Loucy (cell line): ENCODE measurements at regions not wholly inside any gene's neighbourhood (a gene's known extent, or its start where the extent isn't known, plus 50 kb on each side); places are given as distances from the start of the nearest gene placed in this dataset.

ENCODE experiments used
- H2AFZ ChIP-seq: fragments of 200-600 bp; sonication (generic); 2 replicates; pipeline ENCODE4 v1.6.0; 2016; ENCODE audit warnings: antibody characterized with exemption, mild to moderate bottlenecking, low read length, moderate library complexity
- H3F3A ChIP-seq: fragments of 200-600 bp; 2 replicates; pipeline ENCODE4 v1.6.0; 2016; ENCODE audit warnings: antibody characterized with exemption, low read depth, mild to moderate bottlenecking
- H3K27me3 ChIP-seq: fragments of 200-600 bp; sonication (generic); 2 replicates; pipeline ENCODE4 v1.6.1; 2014; ENCODE audit warnings: low read length, mild to moderate bottlenecking; ENCODE audit not compliant: insufficient read depth, poor library complexity, severe bottlenecking
- H3K36me3 ChIP-seq: fragments of 200-600 bp; sonication (generic); 2 replicates; pipeline ENCODE4 v1.6.1; 2016; ENCODE audit warnings: low read length; ENCODE audit not compliant: insufficient read depth
- H3K4me1 ChIP-seq: fragments of 200-600 bp; sonication (generic); 2 replicates; pipeline ENCODE4 v1.5.1; 2014; ENCODE audit warnings: low read length, mild to moderate bottlenecking; ENCODE audit not compliant: insufficient read depth, poor library complexity, severe bottlenecking
- H3K4me2 ChIP-seq: fragments of 200-600 bp; sonication (generic); 2 replicates; pipeline ENCODE4 v1.6.0; 2014; ENCODE audit warnings: antibody characterized with exemption, low read length, low read depth, mild to moderate bottlenecking; ENCODE audit not compliant: poor library complexity, severe bottlenecking
- H3K4me3 ChIP-seq: fragments of 200-600 bp; sonication (generic); 2 replicates; pipeline ENCODE4 v1.5.1; 2014; ENCODE audit warnings: low read length, mild to moderate bottlenecking, mixed read lengths; ENCODE audit not compliant: poor library complexity, severe bottlenecking
- H3K79me2 ChIP-seq: fragments of 200-600 bp; sonication (generic); 2 replicates; pipeline ENCODE4 v1.6.1; 2014; ENCODE audit warnings: low read length; ENCODE audit not compliant: insufficient read depth
- H3K9ac ChIP-seq: fragments of 200-600 bp; sonication (generic); 2 replicates; pipeline ENCODE4 v1.6.0; 2014; ENCODE audit warnings: mild to moderate bottlenecking, low read depth, low read length, moderate library complexity; ENCODE audit not compliant: poor library complexity, severe bottlenecking
- H3K9me2 ChIP-seq: fragments of 200-600 bp; sonication (generic); replicated peaks from 2 replicates; pipeline ENCODE4 v1.6.1; 2016; ENCODE audit warnings: low read depth, low read length, mixed read lengths
- H3K9me3 ChIP-seq: fragments of 200-600 bp; sonication (generic); 2 replicates; pipeline ENCODE4 v1.6.1; 2014; ENCODE audit warnings: mild to moderate bottlenecking, antibody characterized with exemption, low read length, low read depth; ENCODE audit not compliant: insufficient read depth
- H4K20me1 ChIP-seq: fragments of 200-600 bp; sonication (generic); 2 replicates; pipeline ENCODE4 v1.6.0; 2014; ENCODE audit warnings: antibody characterized with exemption, low read length, mild to moderate bottlenecking; ENCODE audit not compliant: insufficient read depth, poor library complexity, severe bottlenecking
- EZH2phosphoT487 ChIP-seq: fragments of 200-600 bp; IDR thresholded peaks from 2 replicates; pipeline ENCODE4 v1.6.1; 2018; ENCODE audit warnings: antibody characterized with exemption, mild to moderate bottlenecking, moderate library complexity, borderline replicate concordance
- TF ChIP-seq, protein P1 (sequence below): fragments of 200-600 bp; sonication (generic); conservative IDR thresholded peaks from 2 replicates; pipeline ENCODE4 v1.5.1; 2014; ENCODE audit warnings: mild to moderate bottlenecking, antibody characterized with exemption, low read length

DNA sequence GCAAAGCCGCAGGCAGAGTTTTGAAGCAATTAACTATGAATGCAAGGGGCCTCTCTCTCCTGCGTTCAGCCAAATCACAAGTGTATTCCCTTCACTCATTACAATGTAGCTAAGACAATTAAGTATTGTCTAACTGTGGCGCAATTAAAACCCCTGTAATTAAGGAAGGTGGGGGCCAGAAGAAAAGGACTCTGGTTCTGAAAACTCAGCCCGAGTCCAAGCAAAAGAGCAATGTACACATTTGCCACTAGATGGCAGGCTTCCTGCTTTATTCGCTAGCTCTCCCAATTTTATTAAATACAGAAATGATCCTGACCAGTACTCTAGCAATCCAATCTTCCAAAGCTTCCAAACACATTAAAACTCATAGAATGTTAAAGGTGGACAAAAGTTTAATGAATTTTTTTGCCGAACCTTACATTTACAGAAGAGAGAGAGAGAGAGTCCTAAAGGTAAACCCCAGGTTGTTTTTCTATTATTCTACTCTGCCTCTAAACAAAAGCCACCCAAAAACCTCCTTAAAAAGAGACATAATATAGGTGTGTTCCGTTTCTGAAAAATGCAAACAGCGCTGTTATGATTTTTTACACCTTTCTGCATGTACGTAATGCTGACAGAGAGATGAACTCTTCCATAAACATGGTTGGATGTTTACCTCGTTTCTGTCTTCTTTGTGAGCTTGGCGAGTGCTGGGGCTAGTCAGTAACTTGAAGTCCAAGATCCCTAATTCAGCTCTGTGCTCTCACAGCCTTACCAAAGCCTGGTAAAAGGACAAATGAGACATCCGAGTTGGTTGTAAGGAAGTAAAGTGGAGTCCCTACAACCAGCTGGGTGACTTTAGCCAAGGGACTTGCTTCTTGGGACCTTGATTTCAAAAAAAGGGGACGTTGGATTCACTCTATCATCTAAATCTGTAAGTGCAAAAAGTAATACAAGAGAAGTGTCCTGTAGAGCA is 50.9 kb upstream of the VASH1 start:
- Histone ChIP-seq H2AFZ (peak overlapping the region; percentile 64), H3K4me2 (no peak overlapping the region)
- no peak for TF ChIP-seq EZH2phosphoT487
- TF ChIP-seq, protein P1, sequence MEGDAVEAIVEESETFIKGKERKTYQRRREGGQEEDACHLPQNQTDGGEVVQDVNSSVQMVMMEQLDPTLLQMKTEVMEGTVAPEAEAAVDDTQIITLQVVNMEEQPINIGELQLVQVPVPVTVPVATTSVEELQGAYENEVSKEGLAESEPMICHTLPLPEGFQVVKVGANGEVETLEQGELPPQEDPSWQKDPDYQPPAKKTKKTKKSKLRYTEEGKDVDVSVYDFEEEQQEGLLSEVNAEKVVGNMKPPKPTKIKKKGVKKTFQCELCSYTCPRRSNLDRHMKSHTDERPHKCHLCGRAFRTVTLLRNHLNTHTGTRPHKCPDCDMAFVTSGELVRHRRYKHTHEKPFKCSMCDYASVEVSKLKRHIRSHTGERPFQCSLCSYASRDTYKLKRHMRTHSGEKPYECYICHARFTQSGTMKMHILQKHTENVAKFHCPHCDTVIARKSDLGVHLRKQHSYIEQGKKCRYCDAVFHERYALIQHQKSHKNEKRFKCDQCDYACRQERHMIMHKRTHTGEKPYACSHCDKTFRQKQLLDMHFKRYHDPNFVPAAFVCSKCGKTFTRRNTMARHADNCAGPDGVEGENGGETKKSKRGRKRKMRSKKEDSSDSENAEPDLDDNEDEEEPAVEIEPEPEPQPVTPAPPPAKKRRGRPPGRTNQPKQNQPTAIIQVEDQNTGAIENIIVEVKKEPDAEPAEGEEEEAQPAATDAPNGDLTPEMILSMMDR: peak; percentile 90

More for the DNA sequence above, 50.9 kb upstream of the VASH1 start:
- Histone ChIP-seq H3K9ac (no peak overlapping the region), H3F3A (no peaks in the 10 kb centered on the region), H3K27me3 (no peaks in the 10 kb centered on the region), H3K9me2 (no peaks in the 10 kb centered on the region), H3K4me3 (no peak overlapping the region), H3K36me3 (no peaks in the 10 kb centered on the region), H3K9me3 (no peaks in the 10 kb centered on the region), H3K79me2 (no peaks in the 10 kb centered on the region), H4K20me1 (no peaks in the 10 kb centered on the region), H3K4me1 (no peaks in the 10 kb centered on the region)
